Gastroesophageal sphincter (tissue), 3 donors: ENCODE measurements at regions not wholly inside any gene's neighbourhood (a gene's known extent, or its start where the extent isn't known, plus 50 kb on each side); places are given as distances from the start of the nearest gene placed in this dataset.

Experiments
- EP300 ChIP-seq: sonication (generic); formaldehyde crosslinking; IDR thresholded peaks from one replicate; pipeline ENCODE4 v1.6.1; 2017; ENCODE audit warnings: antibody characterized with exemption, mild to moderate bottlenecking
- POLR2A ChIP-seq, 2 donors: fragments of 450-650 bp; IDR thresholded peaks; one replicate each; pipeline ENCODE4 v1.6.1; 2017; ENCODE audit warnings: antibody characterized with exemption in 2 of 2, mild to moderate bottlenecking in 2 of 2, moderate library complexity in 1 of 2
- POLR2AphosphoS5 ChIP-seq: sonication (generic); formaldehyde crosslinking; IDR thresholded peaks from one replicate; pipeline ENCODE4 v1.6.1; 2017; ENCODE audit warnings: antibody characterized with exemption
- TF ChIP-seq, protein P1 (sequence below), 4 experiments: fragments of 200-600 bp in 2 of 4; fragments of 450-650 bp in 2 of 4; sonication (generic) in 1 of 4; IDR thresholded peaks; one replicate each; pipeline ENCODE4 v1.5.1; 2017 to 2019; ENCODE audit warnings: antibody characterized with exemption in 4 of 4, mild to moderate bottlenecking in 2 of 4, moderate library complexity in 2 of 4

DNA sequence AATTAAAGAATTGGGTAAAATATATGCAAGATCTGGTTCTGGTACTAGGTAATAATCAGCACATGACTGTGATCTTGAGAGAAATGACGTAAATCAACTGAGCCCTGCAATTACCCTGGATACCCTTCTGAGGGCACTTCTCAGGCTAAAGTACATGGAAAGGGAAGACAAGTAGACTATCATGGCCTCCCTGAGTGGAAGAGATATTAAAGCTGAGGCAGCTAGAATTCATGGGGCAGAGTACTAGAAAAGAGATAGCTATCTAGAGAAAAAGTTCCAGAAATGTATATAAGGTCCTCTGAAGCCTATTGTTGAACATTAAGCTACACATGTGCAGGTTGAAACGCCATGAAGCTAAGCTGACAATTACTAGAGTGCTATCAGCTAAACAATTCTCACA is 249.6 kb downstream of the NKX6-1 start:
- TF ChIP-seq POLR2AphosphoS5 = no peak
- TF ChIP-seq, protein P1, sequence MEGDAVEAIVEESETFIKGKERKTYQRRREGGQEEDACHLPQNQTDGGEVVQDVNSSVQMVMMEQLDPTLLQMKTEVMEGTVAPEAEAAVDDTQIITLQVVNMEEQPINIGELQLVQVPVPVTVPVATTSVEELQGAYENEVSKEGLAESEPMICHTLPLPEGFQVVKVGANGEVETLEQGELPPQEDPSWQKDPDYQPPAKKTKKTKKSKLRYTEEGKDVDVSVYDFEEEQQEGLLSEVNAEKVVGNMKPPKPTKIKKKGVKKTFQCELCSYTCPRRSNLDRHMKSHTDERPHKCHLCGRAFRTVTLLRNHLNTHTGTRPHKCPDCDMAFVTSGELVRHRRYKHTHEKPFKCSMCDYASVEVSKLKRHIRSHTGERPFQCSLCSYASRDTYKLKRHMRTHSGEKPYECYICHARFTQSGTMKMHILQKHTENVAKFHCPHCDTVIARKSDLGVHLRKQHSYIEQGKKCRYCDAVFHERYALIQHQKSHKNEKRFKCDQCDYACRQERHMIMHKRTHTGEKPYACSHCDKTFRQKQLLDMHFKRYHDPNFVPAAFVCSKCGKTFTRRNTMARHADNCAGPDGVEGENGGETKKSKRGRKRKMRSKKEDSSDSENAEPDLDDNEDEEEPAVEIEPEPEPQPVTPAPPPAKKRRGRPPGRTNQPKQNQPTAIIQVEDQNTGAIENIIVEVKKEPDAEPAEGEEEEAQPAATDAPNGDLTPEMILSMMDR (IDR thresholded peaks at IDR 0.05) = no peak
- TF ChIP-seq POLR2A (IDR thresholded peaks at IDR 0.05) = no peak
- TF ChIP-seq EP300 = no peak
